ENCODE measurements at regions not wholly inside any gene's neighbourhood (a gene's known extent, or its start where the extent isn't known, plus 50 kb on each side); places are given as distances from the start of the nearest gene placed in this dataset.

GRCh38 chr6:165976684-165977083, 191.0 kb downstream of the TBXT start:
- Histone ChIP-seq H3K9me3 (ENCODE audit: insufficient read depth, low read length) (no peaks in the 10 kb centered on the region), H3K9ac (ENCODE audit: low read length) (no peak overlapping the region), H3K4me2 (ENCODE audit: low read length) (no peak overlapping the region), H3K4me3 (ENCODE audit: low read length) (no peak overlapping the region), H3K36me3 (replicated peaks; ENCODE audit: low read depth, low read length) (no peaks in the 10 kb centered on the region), H4K20me1 (ENCODE audit: insufficient read depth, low read length) (no peaks in the 10 kb centered on the region), H3K4me1 (ENCODE audit: low read length) (no peaks in the 10 kb centered on the region), H3K27ac (ENCODE audit: low read length) (no peak overlapping the region), H3K79me2 (ENCODE audit: low read length) (no peaks in the 10 kb centered on the region), H2AFZ (ENCODE audit: low read depth, low read length) (no peak overlapping the region), H3K27me3 (ENCODE audit: low read depth, low read length) (no peaks in the 10 kb centered on the region)
- TF ChIP-seq CTCF (IDR thresholded peaks at IDR 0.05; ENCODE audit: low read depth, low read length): no peak
- TF ChIP-seq EZH2phosphoT487 (IDR thresholded peaks at IDR 0.05; ENCODE audit: low read depth): no peak

GRCh38 chr6:165974817-165975216, 192.8 kb downstream of the TBXT start:
- H3K9me3 ChIP-seq (ENCODE audit: insufficient read depth, low read length): no peaks in the 10 kb centered on the region
- no peaks in the 10 kb centered on the region for H4K20me1 ChIP-seq (ENCODE audit: insufficient read depth, low read length)
- no peak for TF ChIP-seq EZH2phosphoT487 (IDR thresholded peaks at IDR 0.05; ENCODE audit: low read depth)
- no peak for TF ChIP-seq CTCF (IDR thresholded peaks at IDR 0.05; ENCODE audit: low read depth, low read length)
- H3K36me3 ChIP-seq (replicated peaks; ENCODE audit: low read depth, low read length): no peaks in the 10 kb centered on the region
- H3K4me1 ChIP-seq (ENCODE audit: low read length): no peaks in the 10 kb centered on the region
- no peaks in the 10 kb centered on the region for H3K27me3 ChIP-seq (ENCODE audit: low read depth, low read length)
- no peak overlapping the region for H3K4me2 ChIP-seq (ENCODE audit: low read length)
- no peak overlapping the region for H2AFZ ChIP-seq (ENCODE audit: low read depth, low read length)
- H3K79me2 ChIP-seq (ENCODE audit: low read length): no peaks in the 10 kb centered on the region
- H3K9ac ChIP-seq (ENCODE audit: low read length): no peak overlapping the region
- no peak overlapping the region for H3K27ac ChIP-seq (ENCODE audit: low read length)
- no peak overlapping the region for H3K4me3 ChIP-seq (ENCODE audit: low read length)

GRCh38 chr6:165973473-165973872, 194.2 kb downstream of the TBXT start:
- H3K9me3 ChIP-seq (ENCODE audit: insufficient read depth, low read length): no peaks in the 10 kb centered on the region
- H4K20me1 ChIP-seq (ENCODE audit: insufficient read depth, low read length): no peaks in the 10 kb centered on the region
- H3K9ac ChIP-seq (ENCODE audit: low read length): no peak overlapping the region
- no peaks in the 10 kb centered on the region for H3K36me3 ChIP-seq (replicated peaks; ENCODE audit: low read depth, low read length)
- H3K4me2 ChIP-seq (ENCODE audit: low read length): no peak overlapping the region
- TF ChIP-seq CTCF (IDR thresholded peaks at IDR 0.05; ENCODE audit: low read depth, low read length) (no peak), EZH2phosphoT487 (IDR thresholded peaks at IDR 0.05; ENCODE audit: low read depth) (no peak)
- H2AFZ ChIP-seq (ENCODE audit: low read depth, low read length): no peak overlapping the region
- H3K27me3 ChIP-seq (ENCODE audit: low read depth, low read length): no peaks in the 10 kb centered on the region
- H3K79me2 ChIP-seq (ENCODE audit: low read length): no peaks in the 10 kb centered on the region
- no peak overlapping the region for H3K27ac ChIP-seq (ENCODE audit: low read length)
- no peak overlapping the region for H3K4me3 ChIP-seq (ENCODE audit: low read length)
- H3K4me1 ChIP-seq (ENCODE audit: low read length): no peaks in the 10 kb centered on the region

GRCh38 chr6:165972139-165972802, 195.4 kb downstream of the TBXT start:
- H3K9ac ChIP-seq (ENCODE audit: low read length): no peak overlapping the region
- no peaks in the 10 kb centered on the region for H3K27me3 ChIP-seq (ENCODE audit: low read depth, low read length)
- H4K20me1 ChIP-seq (ENCODE audit: insufficient read depth, low read length): no peaks in the 10 kb centered on the region
- no peak overlapping the region for H3K4me2 ChIP-seq (ENCODE audit: low read length)
- no peak overlapping the region for H3K4me3 ChIP-seq (ENCODE audit: low read length)
- H3K27ac ChIP-seq (ENCODE audit: low read length): no peak overlapping the region
- no peak for TF ChIP-seq EZH2phosphoT487 (IDR thresholded peaks at IDR 0.05; ENCODE audit: low read depth)
- no peak for TF ChIP-seq CTCF (IDR thresholded peaks at IDR 0.05; ENCODE audit: low read depth, low read length)
- no peak overlapping the region for H2AFZ ChIP-seq (ENCODE audit: low read depth, low read length)
- H3K9me3 ChIP-seq (ENCODE audit: insufficient read depth, low read length): no peaks in the 10 kb centered on the region
- no peaks in the 10 kb centered on the region for H3K36me3 ChIP-seq (replicated peaks; ENCODE audit: low read depth, low read length)
- H3K79me2 ChIP-seq (ENCODE audit: low read length): no peaks in the 10 kb centered on the region
- no peaks in the 10 kb centered on the region for H3K4me1 ChIP-seq (ENCODE audit: low read length)

Data from OCI-LY3 (cell line).